Tibial artery (tissue), 4 donors: ENCODE measurements at regions not wholly inside any gene's neighbourhood (a gene's known extent, or its start where the extent isn't known, plus 50 kb on each side); places are given as distances from the start of the nearest gene placed in this dataset.

Source experiments
- DNase-seq, 2 donors: peaks; one replicate each; pipeline ENCODE4 v3.0.0-alpha.2; 2019
- H3K27ac ChIP-seq, 2 donors: fragments of 200-600 bp; sonication (generic) in 1 of 2; 1 replicate in 1 of 2; 2 replicates in 1 of 2; pipeline ENCODE4 v1.5.1; 2018 to 2019; ENCODE audit warnings: mild to moderate bottlenecking in 1 of 2
- H3K27me3 ChIP-seq, 2 donors: fragments of 200-600 bp; sonication (generic) in 1 of 2; one replicate each; pipeline versions ENCODE4 v1.5.1 to v1.6.0; 2016 to 2019
- H3K36me3 ChIP-seq, 3 donors: fragments of 200-600 bp; sonication (generic) in 2 of 3; one replicate each; pipeline ENCODE4 v1.5.1; 2016 to 2019; ENCODE audit warnings: mild to moderate bottlenecking in 2 of 3
- H3K4me1 ChIP-seq, 4 donors: fragments of 200-600 bp; sonication (generic) in 2 of 4; 1 replicate in 3 of 4; 2 replicates in 1 of 4; pipeline ENCODE4 v1.5.1; 2016 to 2019
- H3K4me3 ChIP-seq, 2 donors: fragments of 200-600 bp; sonication (generic) in 1 of 2; 1 replicate in 1 of 2; 2 replicates in 1 of 2; pipeline ENCODE4 v1.5.1; 2018 to 2019; ENCODE audit warnings: mild to moderate bottlenecking in 2 of 2
- H3K9me3 ChIP-seq, 3 donors: fragments of 200-600 bp; sonication (generic) in 1 of 3; one replicate each; pipeline ENCODE4 v1.5.1; 2016 to 2019
- intact Hi-C: fragments of 100-400 bp; cut with DNase I; formaldehyde crosslinking; loops from one replicate; pipeline ENCODE4 v1.15.0; 2023; ENCODE audit warnings: low total_unique reads
- TF ChIP-seq, protein P1 (sequence below), 2 experiments: fragments of 200-600 bp in 1 of 2; fragments of 450-650 bp in 1 of 2; IDR thresholded peaks; one replicate each; pipeline ENCODE4 v1.5.1; 2017 to 2019; ENCODE audit warnings: antibody characterized with exemption in 2 of 2, mild to moderate bottlenecking in 1 of 2, moderate library complexity in 1 of 2

DNA sequence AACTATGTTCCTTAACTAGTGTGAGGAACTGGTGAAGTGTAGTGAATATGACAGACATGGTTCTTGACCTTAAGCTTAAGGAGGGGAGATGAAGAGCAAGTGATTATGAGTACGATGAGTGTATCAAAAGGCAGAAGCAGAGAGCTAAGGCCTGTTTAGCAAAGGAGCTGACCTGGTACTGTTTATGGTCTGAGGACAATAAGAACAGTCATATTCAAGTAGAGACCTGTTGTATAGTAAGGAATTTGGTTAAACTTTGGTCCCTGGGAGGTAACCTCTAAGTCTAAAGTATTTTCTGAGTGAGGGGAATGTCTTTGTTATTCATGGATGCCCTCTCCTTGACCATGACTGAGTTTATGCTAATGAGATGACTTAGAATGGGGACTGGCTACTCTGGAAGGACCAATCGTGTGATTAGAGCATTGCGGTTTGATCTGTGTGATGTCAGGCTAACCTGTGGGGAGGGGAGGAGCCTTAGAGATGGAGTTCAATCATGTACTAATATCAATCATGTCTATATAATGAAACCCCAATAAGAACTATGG lies 389.3 kb downstream of the BMP4 start:
- Histone ChIP-seq H3K36me3 (no peaks in the 10 kb centered on the region), H3K4me1 (no peaks in the 10 kb centered on the region), H3K9me3 (no peaks in the 10 kb centered on the region), H3K4me3 (no peak overlapping the region), H3K27ac (no peak overlapping the region), H3K27me3 (no peaks in the 10 kb centered on the region)
- no peak for DNase-seq
- intact Hi-C loops, result no loop called here
- TF ChIP-seq, protein P1, sequence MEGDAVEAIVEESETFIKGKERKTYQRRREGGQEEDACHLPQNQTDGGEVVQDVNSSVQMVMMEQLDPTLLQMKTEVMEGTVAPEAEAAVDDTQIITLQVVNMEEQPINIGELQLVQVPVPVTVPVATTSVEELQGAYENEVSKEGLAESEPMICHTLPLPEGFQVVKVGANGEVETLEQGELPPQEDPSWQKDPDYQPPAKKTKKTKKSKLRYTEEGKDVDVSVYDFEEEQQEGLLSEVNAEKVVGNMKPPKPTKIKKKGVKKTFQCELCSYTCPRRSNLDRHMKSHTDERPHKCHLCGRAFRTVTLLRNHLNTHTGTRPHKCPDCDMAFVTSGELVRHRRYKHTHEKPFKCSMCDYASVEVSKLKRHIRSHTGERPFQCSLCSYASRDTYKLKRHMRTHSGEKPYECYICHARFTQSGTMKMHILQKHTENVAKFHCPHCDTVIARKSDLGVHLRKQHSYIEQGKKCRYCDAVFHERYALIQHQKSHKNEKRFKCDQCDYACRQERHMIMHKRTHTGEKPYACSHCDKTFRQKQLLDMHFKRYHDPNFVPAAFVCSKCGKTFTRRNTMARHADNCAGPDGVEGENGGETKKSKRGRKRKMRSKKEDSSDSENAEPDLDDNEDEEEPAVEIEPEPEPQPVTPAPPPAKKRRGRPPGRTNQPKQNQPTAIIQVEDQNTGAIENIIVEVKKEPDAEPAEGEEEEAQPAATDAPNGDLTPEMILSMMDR (IDR thresholded peaks at IDR 0.05), result no peak

DNA sequence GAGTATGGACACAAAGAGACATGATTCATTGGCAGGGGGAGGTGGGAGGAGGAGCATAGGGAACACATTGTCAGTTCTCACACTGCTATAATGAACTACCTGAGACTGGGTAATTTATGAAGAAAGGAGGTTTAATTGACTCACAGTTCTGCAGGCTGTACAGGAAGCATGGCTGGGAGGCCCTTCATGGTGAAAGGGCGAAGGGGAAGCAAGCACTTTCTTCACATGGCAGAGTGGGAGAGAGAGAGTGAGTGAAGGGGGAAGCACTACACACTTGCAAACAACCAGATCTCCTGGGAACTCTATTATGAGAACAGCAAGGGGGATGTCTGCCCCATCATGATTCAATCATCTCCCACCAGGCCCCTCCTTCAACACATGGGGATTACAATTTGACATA lies 391.8 kb downstream of the BMP4 start:
- Histone ChIP-seq H3K4me3 (no peak overlapping the region), H3K4me1 (no peaks in the 10 kb centered on the region), H3K27ac (no peak overlapping the region), H3K9me3 (no peaks in the 10 kb centered on the region), H3K27me3 (no peaks in the 10 kb centered on the region), H3K36me3 (no peaks in the 10 kb centered on the region)
- no peak for DNase-seq
- TF ChIP-seq, protein P1 (IDR thresholded peaks at IDR 0.05), result no peak
- intact Hi-C loops, result no loop called here

- no peak for DNase-seq
- Histone ChIP-seq H3K27me3 (no peaks in the 10 kb centered on the region), H3K9me3 (no peaks in the 10 kb centered on the region), H3K27ac (no peak overlapping the region), H3K36me3 (no peaks in the 10 kb centered on the region), H3K4me1 (no peaks in the 10 kb centered on the region), H3K4me3 (no peak overlapping the region)
- intact Hi-C loops, result no loop called here
- TF ChIP-seq, protein P1 (IDR thresholded peaks at IDR 0.05), result no peak
Observed at GRCh38 chr14:53563628-53564027, 393.0 kb downstream of the BMP4 start.

- no peak for DNase-seq
- no peaks in the 10 kb centered on the region for H3K36me3 ChIP-seq
- intact Hi-C loops, result no loop called here
- no peak overlapping the region for H3K27ac ChIP-seq
- no peaks in the 10 kb centered on the region for H3K4me1 ChIP-seq
- no peak overlapping the region for H3K4me3 ChIP-seq
- TF ChIP-seq, protein P1 (IDR thresholded peaks at IDR 0.05), result no peak
- no peaks in the 10 kb centered on the region for H3K27me3 ChIP-seq
- no peaks in the 10 kb centered on the region for H3K9me3 ChIP-seq
Observed at GRCh38 chr14:53553221-53553620, 400.1 kb upstream of the DDHD1 start.

DNA sequence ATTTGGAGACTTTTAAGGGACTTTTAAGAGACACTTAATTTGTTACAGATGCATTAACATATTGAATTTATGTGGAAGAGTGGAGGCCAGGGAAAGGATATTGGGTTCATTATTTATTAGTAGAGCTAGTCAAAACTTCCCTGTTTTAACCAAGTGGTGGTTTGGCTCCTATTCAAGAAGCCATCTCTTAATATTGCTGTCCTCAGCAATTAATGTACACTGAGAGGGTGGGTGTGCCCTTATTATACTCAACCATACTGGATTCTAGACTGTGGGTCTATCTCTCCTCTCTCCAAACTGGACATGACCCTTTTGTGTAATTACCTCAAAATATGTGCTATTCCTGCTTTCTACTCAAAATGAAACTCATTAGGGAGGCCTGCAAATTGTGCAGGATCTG lies 398.7 kb upstream of the DDHD1 start:
- Histone ChIP-seq H3K4me3 (no peak overlapping the region), H3K27ac (no peak overlapping the region), H3K4me1 (no peaks in the 10 kb centered on the region), H3K36me3 (no peaks in the 10 kb centered on the region), H3K9me3 (no peaks in the 10 kb centered on the region), H3K27me3 (no peaks in the 10 kb centered on the region)
- DNase-seq, result no peak
- intact Hi-C loops, result no loop called here
- TF ChIP-seq, protein P1 (IDR thresholded peaks at IDR 0.05), result no peak

GRCh38 chr14:53550776-53551175 lies 397.7 kb upstream of the DDHD1 start:
- no peaks in the 10 kb centered on the region for H3K27me3 ChIP-seq
- no peaks in the 10 kb centered on the region for H3K9me3 ChIP-seq
- H3K27ac ChIP-seq, result no peak overlapping the region
- H3K4me3 ChIP-seq, result no peak overlapping the region
- intact Hi-C loops, result no loop called here
- no peak for DNase-seq
- TF ChIP-seq, protein P1 (IDR thresholded peaks at IDR 0.05), result no peak
- H3K4me1 ChIP-seq, result no peaks in the 10 kb centered on the region
- H3K36me3 ChIP-seq, result no peaks in the 10 kb centered on the region
